Eye (tissue), 1 donor: ENCODE measurements at regions not wholly inside any gene's neighbourhood (a gene's known extent, or its start where the extent isn't known, plus 50 kb on each side); places are given as distances from the start of the nearest gene placed in this dataset.

Experiments used
- DNase-seq: peaks from one replicate; pipeline ENCODE4 v3.0.0-alpha.2; 2015

DNA sequence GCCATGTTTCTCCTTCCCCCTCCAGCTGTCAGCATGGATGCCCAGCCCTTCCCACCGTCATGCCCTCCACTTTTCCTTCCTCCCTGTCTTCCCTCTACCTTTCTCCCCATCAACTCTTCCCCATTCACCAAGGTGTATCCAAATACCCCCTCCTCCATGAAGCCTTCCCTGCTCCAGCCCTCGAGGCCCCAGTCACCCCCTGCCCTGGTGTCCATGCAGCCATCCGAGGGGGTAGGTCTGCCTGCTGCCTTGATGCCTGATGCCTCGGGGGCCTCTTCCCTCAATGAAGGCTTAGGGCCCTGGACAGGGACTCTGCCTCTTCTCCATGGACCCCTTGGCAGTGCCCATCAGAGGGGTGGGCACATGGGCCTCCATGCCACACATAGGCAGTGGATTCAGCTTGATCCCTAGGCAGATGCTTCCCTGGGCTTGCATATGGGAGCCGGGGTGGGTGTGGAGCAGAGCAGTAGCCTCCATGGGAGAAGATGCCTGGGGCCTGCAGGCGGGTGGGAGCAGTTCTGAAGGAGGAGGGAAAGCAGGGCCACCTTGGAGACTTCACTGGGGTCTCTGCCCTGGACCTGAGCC is 795.8 kb downstream of the BRD1 start:
- DNase-seq = no peak

GRCh38 chr22:49028111-49028510 is 799.6 kb downstream of the BRD1 start:
- DNase-seq = no peak

- no peak for DNase-seq
Measured at GRCh38 chr22:49027368-49027670, 800.4 kb downstream of the BRD1 start.

DNA sequence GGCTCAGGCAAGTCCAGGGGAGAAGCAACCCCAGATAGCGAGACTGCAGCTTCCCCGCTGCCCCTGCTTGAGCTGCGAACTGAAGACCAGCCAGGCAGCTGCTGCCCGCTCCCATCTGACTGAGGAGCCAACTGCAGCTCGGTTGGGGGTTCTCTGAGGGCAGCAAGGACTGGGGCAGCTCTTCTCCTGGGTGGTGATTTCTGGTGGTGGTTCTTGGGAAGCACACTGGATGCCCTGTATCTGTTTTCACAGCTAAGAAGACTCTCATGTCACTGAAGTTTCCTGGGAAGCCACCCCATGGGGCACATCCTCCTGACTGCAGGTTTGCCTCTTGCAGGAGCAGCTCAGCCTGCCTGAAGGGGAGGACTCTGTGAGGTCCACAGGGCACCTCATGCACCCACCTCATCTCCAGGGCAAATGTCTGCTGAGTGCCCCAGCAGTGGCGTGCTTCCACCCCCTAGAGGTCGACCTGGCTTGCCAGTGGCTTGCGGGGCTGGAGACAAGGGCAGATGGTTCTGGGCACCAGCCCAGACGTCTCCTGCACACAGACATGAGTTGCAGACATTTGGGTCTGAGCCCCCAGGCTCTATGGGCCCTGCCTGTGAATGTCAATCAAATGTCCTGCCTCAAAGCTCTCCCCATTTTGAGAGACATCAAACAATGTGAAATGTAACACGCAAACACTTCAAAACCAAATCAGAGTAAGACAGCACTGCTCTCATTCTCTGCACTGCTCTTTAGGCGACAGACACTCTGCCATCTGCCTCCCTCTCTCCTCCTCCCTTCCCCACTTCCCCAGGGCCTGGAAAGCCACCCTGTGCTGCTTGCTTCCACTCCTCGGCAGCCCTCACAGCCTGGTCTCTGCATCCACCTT is 800.9 kb downstream of the BRD1 start:
- DNase-seq = no peak

DNA sequence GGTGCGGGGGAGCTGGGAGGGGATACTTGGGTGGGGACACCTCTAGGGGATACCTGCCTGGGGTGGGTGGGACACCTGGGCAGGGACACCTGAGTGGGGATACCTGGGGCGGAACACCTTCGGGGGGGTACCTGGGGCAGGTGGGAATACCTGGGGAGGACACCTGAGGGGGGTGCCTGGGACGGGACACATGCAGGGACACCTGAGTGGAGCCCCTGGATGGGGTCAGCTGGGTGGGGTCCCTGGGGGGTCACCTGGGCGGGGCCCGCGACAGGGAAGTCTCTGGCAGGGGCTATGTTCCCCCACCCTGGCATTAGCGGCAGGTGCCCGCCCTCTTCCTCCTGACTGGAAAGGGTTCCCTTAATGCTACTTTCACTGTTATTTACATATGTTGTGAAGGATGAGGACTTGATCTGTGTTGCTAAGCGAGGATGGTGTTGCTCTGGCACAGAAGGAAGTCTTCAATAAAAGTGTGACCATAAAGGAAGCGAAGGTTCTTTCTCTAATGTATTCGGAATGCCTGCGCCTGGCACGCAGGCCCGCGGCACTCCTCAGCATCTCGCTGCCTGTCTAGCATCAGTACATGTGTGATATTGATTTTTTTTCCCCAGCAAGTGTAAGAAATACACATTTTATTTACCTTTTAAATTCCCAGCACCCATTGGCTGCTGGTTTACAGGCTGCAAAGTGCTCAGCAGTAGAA is 801.7 kb downstream of the BRD1 start:
- DNase-seq = no peak

DNA sequence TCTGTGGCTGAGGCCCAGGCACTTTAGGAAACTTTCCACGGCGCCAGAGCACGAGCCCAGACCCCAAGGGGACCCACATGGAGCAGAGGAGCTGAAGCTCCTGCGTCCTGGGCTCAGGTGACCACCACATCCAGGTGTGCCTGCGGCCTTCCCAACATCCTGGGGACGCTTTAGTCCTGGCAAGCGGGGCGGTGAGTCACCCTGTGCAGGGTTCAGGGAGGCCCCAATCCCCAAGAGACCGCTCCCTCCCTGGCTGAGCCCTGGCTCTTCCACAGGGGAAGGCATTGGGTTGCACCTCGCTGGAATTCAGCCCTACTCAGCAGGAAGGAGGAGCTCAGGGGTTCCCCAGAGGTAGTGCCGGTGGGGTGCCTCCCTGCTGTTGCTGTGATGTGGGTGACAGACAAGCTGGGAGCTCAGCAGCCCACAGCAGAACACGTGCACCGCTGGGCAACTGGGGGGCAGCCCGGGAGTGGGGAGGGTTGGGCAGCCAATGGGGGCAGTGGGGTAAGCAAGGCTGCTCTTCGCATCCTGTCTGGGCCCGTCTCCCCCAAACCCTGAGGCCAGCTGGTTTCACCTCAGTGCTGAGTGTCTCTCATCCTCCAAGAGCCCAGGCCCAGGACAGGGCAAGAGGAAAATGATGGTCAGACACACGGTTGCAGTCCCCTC is 802.8 kb downstream of the BRD1 start:
- DNase-seq = no peak

GRCh38 chr22:49023879-49024774 is 803.5 kb downstream of the BRD1 start:
- DNase-seq = no peak

- DNase-seq = no peak
Measured at GRCh38 chr22:49023161-49023878, 804.4 kb downstream of the BRD1 start.

DNA sequence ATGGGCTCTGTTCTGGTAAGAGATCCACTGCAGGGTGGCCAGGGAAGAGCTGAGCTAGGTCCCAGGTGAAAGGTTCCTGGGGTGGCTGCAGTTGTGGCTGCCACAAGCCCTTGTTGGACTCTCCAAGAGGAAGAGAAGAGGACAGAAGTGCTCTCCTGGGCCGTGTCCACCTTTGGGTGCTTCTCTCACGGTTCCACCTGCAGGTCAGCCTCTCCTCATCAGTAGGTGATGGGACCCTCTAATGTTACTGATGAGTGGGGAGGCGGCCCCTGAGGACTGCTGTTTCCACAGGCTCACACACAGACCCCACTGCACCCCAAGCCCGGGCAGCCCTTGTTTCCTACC is 804.9 kb downstream of the BRD1 start:
- no peak for DNase-seq

DNA sequence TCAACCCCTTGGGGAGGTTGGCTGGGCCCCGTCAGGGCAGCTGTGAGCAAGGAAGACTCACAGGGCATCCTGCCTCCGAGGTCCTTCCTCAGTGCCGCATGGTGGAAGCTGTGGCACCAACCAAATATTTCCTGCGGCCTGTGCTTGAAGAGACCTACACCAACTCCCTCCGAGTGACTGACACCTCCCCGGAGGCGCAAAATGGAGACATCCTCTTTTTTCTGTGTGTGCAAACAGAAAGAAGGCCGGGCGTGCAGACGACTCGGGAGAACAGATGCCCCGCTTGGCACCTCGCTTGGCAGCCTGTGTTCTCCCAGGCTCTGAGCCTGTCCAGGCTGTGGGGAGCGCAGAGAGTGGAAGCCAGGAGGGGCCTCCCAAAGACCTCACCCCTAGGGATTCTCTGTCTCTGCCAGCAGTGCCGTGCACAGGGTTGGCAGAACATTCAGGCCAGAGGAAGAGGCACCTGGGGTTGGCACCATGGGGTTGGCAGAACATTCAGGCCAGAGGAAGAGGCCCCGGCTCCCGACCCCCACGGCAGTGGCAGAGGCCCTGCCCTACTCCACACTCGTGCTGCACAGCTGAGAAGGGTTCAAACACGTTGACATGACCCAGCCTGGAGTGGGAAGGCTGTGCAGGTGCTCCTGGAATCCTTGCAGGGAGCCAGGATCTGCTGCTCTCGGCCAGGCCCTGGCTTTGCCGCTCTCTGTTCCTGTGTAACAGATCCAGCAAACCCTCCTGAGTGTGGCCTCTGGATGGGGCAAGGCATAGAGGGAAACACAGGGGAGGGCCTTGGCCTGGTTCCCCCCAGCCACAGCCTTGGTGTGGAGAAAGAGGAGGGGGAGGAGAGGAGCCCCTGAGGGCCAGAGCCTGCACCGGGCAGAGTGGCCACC is 805.5 kb downstream of the BRD1 start:
- no peak for DNase-seq

DNA sequence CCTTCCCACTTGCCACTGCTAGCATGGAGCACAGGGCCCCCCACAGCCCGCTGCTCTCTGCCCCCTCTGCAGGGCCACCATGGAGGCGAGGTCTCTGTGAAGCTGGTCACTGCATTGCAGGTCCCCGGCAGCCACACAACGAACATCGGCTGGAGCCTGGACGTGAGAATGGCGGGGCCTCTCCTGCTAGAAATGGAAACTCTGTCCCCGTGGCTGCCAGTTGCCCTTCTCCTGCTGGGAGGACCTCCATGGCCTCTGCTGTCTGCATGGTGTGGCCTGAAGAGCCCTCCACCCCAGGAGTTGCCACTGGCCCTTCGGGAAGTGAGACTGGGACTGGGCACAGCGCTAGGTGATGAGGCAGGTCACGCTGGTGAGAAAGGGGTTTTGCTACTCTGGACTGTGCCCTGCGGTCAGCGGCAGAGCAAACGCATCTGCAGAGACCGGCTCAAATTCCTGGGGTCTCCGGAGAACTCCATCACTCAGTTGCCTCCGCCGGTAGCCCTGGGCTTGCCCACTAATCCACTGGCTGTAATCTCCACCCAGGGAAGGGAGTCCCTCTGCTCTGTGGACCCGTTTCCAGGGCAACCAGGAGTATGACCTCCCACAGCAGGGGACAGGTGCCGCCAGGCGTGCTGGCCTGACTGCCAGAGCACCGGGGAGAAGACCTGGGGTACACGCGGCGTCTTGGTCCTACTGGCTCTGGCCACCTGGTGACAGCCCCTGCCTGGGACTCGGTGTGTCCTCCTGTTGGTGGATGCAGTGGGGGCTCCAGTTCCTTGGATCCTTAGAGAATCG is 806.3 kb downstream of the BRD1 start:
- DNase-seq = peak; percentile 33

DNA sequence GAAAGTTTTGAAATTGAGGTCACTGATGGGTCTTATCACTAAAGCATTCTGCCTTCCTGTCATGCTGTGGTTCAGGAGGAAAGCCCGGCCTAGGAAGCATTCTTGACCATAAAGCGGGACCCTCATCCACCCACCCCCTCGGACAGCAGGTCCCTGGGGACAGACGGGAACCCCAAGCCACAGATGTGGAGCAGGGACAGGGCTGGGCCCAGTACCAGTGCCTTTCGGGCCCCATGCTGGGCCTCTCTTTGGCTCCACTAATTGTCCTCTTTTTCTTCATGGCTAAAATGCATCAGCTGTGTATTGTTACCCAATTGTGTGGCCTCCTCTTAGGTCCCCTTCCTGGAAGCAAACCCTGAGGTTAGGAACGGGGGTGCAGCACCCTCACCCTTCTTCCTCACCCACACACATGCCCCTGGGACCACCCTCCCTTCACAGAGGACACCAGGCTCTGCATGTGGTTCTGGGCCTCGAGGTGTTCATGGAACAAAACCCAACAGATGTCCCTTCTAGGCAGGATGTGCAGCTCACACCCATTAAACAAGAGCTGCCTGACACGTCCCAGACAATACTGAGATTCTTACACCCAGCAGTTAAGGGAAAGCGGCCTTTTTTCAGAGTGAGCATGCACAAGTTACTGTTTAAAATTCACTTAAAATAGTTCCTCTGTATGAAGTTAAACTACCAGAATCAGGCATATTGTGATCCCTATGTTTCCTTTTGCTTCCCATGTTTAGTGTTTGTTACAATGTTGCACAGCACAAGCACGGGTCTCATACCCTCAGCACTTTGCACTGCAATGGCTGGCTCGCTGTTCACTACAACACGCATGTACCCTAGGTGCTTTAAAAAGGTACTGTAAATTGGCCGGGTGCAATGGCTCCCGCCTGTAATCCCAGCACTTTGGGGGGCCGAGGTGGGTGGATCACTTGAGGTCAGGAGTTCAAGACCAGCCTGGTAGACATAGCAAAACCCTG is 807.6 kb downstream of the BRD1 start:
- no peak for DNase-seq

DNA sequence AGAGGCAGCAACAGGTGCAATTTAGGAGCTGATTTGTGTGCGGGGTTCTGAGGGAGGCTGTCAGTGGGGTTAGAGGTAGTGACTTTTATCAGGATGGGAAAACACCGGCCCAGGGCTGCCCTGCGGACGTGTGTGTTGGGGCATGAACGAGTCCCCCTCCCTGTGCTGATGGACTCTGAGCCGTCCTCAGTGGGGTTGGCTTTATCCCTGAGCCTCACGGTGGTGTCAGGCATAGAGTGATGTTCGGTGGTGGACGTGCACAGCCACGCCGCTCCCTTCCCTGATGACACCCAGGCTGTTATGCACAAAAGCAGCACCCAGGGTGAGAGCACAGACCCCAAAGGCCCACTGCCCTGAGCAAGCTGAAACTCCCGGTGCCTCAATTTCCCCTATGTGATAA is 809.1 kb downstream of the BRD1 start:
- DNase-seq = no peak

- DNase-seq = no peak
Measured at GRCh38 chr22:49017482-49018329, 810.0 kb downstream of the BRD1 start.

DNA sequence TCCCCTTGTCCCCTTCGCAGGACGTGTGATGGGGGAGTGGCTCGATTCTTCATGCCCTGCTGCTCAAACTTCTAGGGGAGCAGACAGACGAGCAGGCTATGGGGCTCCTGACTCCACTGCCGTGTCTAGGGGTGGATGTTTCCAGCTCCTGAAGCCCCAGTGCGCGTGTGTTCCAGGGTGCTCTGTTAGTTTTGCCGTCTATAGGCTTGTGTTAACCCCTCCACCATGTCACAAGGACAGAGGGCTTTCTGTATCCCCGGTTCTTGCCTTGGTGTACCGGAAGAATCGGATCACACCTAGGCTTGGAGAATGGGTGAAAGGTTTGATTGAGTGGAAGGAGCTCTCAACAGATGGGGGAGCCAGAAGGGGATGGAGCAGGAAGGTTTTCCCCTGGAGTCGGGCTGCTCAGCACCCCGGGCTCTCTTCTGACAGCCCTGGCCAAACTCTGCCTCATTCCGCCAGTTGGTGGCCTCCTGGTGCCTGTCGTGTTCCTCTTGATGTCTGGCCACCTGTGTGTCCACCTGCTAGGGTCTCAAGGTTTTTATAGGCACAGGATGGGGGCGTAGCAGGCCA is 810.7 kb downstream of the BRD1 start:
- no peak for DNase-seq

DNA sequence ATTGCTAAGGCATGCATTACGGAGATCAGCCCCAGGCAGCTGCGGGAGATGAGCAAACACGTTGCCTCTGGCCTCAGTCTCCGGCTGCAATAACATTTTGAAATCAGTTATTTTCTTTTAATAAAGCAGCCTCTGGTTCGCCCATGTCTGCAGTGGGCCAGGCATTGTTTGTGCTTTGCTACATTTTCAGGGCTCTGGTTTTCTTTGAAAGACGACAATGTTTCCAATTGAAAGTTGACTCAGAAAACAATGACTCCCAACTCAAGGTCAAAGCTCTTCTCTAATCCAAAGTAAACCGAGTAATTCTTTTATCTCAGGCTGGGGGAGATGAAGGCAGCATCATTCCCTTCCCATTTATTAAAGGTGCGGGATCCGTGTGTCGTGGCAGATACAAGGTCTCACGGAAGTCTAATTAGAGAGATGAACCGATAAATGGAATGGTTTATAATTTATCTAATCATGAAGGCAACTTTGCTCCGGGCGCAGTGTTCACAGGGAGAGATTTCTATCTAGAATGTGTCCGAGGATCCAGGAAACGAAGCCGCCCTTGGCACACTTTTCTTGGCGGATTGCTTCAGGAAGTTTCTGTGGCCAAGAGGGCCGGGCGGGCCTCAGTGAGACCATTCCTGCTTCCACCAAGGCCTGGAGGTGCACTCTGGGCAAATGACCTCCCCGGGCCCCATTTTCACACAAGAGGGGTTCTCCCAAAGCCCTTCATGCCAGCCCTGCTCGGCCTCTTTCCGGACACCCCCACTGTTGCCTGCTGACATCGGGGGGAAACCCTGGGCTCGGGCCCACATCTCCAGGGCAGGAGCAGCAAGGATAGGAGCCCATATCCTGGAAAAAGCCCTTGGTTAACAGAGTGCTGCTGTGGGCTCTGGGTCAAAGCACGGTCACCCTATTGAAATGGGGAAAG is 811.4 kb downstream of the BRD1 start:
- DNase-seq = no peak
